Thyroid gland (tissue), 4 donors: ENCODE measurements at regions not wholly inside any gene's neighbourhood (a gene's known extent, or its start where the extent isn't known, plus 50 kb on each side); places are given as distances from the start of the nearest gene placed in this dataset.

Experiments
- DNase-seq, 2 donors: peaks; one replicate each; pipeline ENCODE4 v3.0.0-alpha.2; 2019
- H3K27ac ChIP-seq, 3 donors: fragments of 200-600 bp; sonication (generic); 1 replicate in 2 of 3; 2 replicates in 1 of 3; pipeline ENCODE4 v1.5.1; 2016 to 2019; ENCODE audit warnings: mild to moderate bottlenecking in 1 of 3, moderate library complexity in 1 of 3
- H3K27me3 ChIP-seq: fragments of 200-600 bp; sonication (generic); one replicate; pipeline ENCODE4 v1.5.1; 2019
- H3K36me3 ChIP-seq, 2 donors: fragments of 200-600 bp; sonication (generic); one replicate each; pipeline ENCODE4 v1.5.1; 2016 to 2019
- H3K4me1 ChIP-seq, 2 donors: fragments of 200-600 bp; sonication (generic); one replicate each; pipeline ENCODE4 v1.5.1; 2017 to 2019
- H3K4me3 ChIP-seq, 3 donors: fragments of 200-600 bp; sonication (generic); replicated peaks in 1 of 3; 1 replicate in 2 of 3; 2 replicates in 1 of 3; pipeline ENCODE4 v1.5.1; 2016; ENCODE audit warnings: mild to moderate bottlenecking in 1 of 3
- H3K9me3 ChIP-seq: fragments of 200-600 bp; sonication (generic); one replicate; pipeline ENCODE4 v1.5.1; 2017
- CTCF ChIP-seq, 6 experiments: fragments of 200-600 bp in 3 of 6; fragments of 450-650 bp in 3 of 6; sonication (generic) in 3 of 6; IDR thresholded peaks; one replicate each; pipeline ENCODE4 v1.5.1; 2016 to 2019; ENCODE audit warnings: antibody characterized with exemption in 6 of 6, mild to moderate bottlenecking in 2 of 6, inconsistent platforms in 1 of 6, moderate library complexity in 1 of 6
- POLR2A ChIP-seq, 2 donors: fragments of 450-650 bp; IDR thresholded peaks; one replicate each; pipeline ENCODE4 v1.6.1; 2017; ENCODE audit warnings: antibody characterized with exemption in 2 of 2, mild to moderate bottlenecking in 2 of 2, moderate library complexity in 1 of 2
- WGBS, 2 donors: methylation state at CpG; one replicate each; pipeline ENCODE4 v1.1.5; 2017; 5-methylcytosine and 5-hydroxymethylcytosine counted together
- intact Hi-C: fragments of 100-400 bp; cut with DNase I; formaldehyde crosslinking; loops from one replicate; pipeline ENCODE4 v1.15.1; 2023

- no peak for TF ChIP-seq CTCF (IDR thresholded peaks at IDR 0.05)
- no peak for TF ChIP-seq POLR2A (IDR thresholded peaks at IDR 0.05)
- intact Hi-C loops: no loop called here
- 40 to 48% methylated on average over 1 of the region's 1 CpG for WGBS, 2 donors
These were observed 384.7 kb downstream of the GRIN2B start for GRCh38 chr12:13596714-13597113.

GRCh38 chr12:13595536-13596443 is 385.6 kb downstream of the GRIN2B start:
- Histone ChIP-seq H3K4me1 (peaks cover 0 to 10% of the 10 kb centered on the region in 2 donors), H3K27ac (no peak overlapping the region), H3K4me3 (no peak overlapping the region), H3K27me3 (no peaks in the 10 kb centered on the region), H3K36me3 (no peaks in the 10 kb centered on the region), H3K9me3 (no peaks in the 10 kb centered on the region)
- peak; percentile 16 to 26 for DNase-seq
- intact Hi-C loops: no loop called here
- 69 to 78% methylated on average over 2 of the region's 2 CpGs for WGBS, 2 donors
- TF ChIP-seq CTCF (IDR thresholded peaks at IDR 0.05): no peak
- no peak for TF ChIP-seq POLR2A (IDR thresholded peaks at IDR 0.05)

More at GRCh38 chr12:13596714-13597113, 384.7 kb downstream of the GRIN2B start:
- H3K9me3 ChIP-seq: no peaks in the 10 kb centered on the region
- H3K4me3 ChIP-seq: no peak overlapping the region
- no peaks in the 10 kb centered on the region for H3K27me3 ChIP-seq
- H3K36me3 ChIP-seq: no peaks in the 10 kb centered on the region
- H3K4me1 ChIP-seq: peaks cover 0 to 10% of the 10 kb centered on the region in 2 donors
- no peak overlapping the region for H3K27ac ChIP-seq
- peak; percentile 3 to 23 for DNase-seq

- intact Hi-C loops: no loop called here
These were observed 386.5 kb downstream of the GRIN2B start for GRCh38 chr12:13594731-13595514.

GRCh38 chr12:13592063-13592942 is 389.1 kb downstream of the GRIN2B start:
- intact Hi-C loops: no loop called here
- H3K4me3 ChIP-seq: no peak overlapping the region
- H3K4me1 ChIP-seq: peaks cover 0 to 7% of the 10 kb centered on the region in 2 donors
- H3K27me3 ChIP-seq: no peaks in the 10 kb centered on the region
- H3K36me3 ChIP-seq: no peaks in the 10 kb centered on the region
- no peaks in the 10 kb centered on the region for H3K9me3 ChIP-seq
- 79 to 81% methylated on average over 3 of the region's 3 CpGs for WGBS, 2 donors
- DNase-seq: no peak
- H3K27ac ChIP-seq: no peak overlapping the region
- TF ChIP-seq POLR2A (IDR thresholded peaks at IDR 0.05): no peak
- TF ChIP-seq CTCF (IDR thresholded peaks at IDR 0.05): no peak

More at GRCh38 chr12:13594731-13595514, 386.5 kb downstream of the GRIN2B start:
- H3K27ac ChIP-seq: no peak overlapping the region
- WGBS, 2 donors: 90 to 91% methylated on average over 5 of the region's 5 CpGs
- H3K4me1 ChIP-seq: peaks cover 0 to 10% of the 10 kb centered on the region in 2 donors
- no peak overlapping the region for H3K4me3 ChIP-seq
- no peak for DNase-seq
- no peaks in the 10 kb centered on the region for H3K27me3 ChIP-seq
- H3K9me3 ChIP-seq: no peaks in the 10 kb centered on the region
- TF ChIP-seq POLR2A (IDR thresholded peaks at IDR 0.05): no peak
- no peak for TF ChIP-seq CTCF (IDR thresholded peaks at IDR 0.05)
- H3K36me3 ChIP-seq: no peaks in the 10 kb centered on the region
